ENCODE measurements at regions not wholly inside any gene's neighbourhood (a gene's known extent, or its start where the extent isn't known, plus 50 kb on each side); places are given as distances from the start of the nearest gene placed in this dataset.

GRCh38 chr2:78681386-78681785, 344.1 kb upstream of the REG3G start:
- H3K36me3 ChIP-seq (ENCODE audit: low read depth): no peaks in the 10 kb centered on the region
- H3K4me1 ChIP-seq (ENCODE audit: low read depth): no peaks in the 10 kb centered on the region
- intact Hi-C loops (cut with DNase I, micrococcal nuclease): no loop called here
- no peaks in the 10 kb centered on the region for H3K9me3 ChIP-seq
- DNase-seq (no peak), ATAC-seq (no peak)
- H3K4me3 ChIP-seq: no peak overlapping the region
- TF ChIP-seq CTCF (IDR thresholded peaks at IDR 0.05): no peak

GRCh38 chr2:78682781-78683180, 342.7 kb upstream of the REG3G start:
- Histone ChIP-seq H3K9me3 (no peaks in the 10 kb centered on the region), H3K4me3 (no peak overlapping the region), H3K4me1 (ENCODE audit: low read depth) (no peaks in the 10 kb centered on the region), H3K36me3 (ENCODE audit: low read depth) (no peaks in the 10 kb centered on the region)
- no peak for ATAC-seq
- no peak for TF ChIP-seq CTCF (IDR thresholded peaks at IDR 0.05)
- no peak for DNase-seq
- intact Hi-C loops (cut with DNase I, micrococcal nuclease): no loop called here

- Histone ChIP-seq H3K4me3 (no peak overlapping the region), H3K36me3 (ENCODE audit: low read depth) (no peaks in the 10 kb centered on the region), H3K4me1 (ENCODE audit: low read depth) (no peaks in the 10 kb centered on the region), H3K9me3 (no peaks in the 10 kb centered on the region)
- no peak for TF ChIP-seq CTCF (IDR thresholded peaks at IDR 0.05)
- no peak for DNase-seq
- intact Hi-C loops (cut with DNase I, micrococcal nuclease): no loop called here
- ATAC-seq: no peak
Measured at GRCh38 chr2:78686625-78687153, 338.8 kb upstream of the REG3G start.

GRCh38 chr2:78699696-78700095, 325.8 kb upstream of the REG3G start:
- Histone ChIP-seq H3K4me1 (ENCODE audit: low read depth) (no peaks in the 10 kb centered on the region), H3K9me3 (no peaks in the 10 kb centered on the region), H3K36me3 (ENCODE audit: low read depth) (no peaks in the 10 kb centered on the region), H3K4me3 (no peak overlapping the region)
- ATAC-seq (no peak), DNase-seq (no peak)
- intact Hi-C loops (cut with DNase I, micrococcal nuclease): no loop called here
- TF ChIP-seq CTCF (IDR thresholded peaks at IDR 0.05): no peak

- no peak for TF ChIP-seq CTCF (IDR thresholded peaks at IDR 0.05)
Measured at GRCh38 chr2:78701546-78701945, 324.0 kb upstream of the REG3G start.

GRCh38 chr2:78707776-78708386, 317.6 kb upstream of the REG3G start:
- no peak overlapping the region for H3K4me3 ChIP-seq
- ATAC-seq (no peak), DNase-seq (no peak)
- H3K9me3 ChIP-seq: no peaks in the 10 kb centered on the region
- no peaks in the 10 kb centered on the region for H3K4me1 ChIP-seq (ENCODE audit: low read depth)
- intact Hi-C loops (cut with DNase I, micrococcal nuclease): no loop called here
- TF ChIP-seq CTCF (IDR thresholded peaks at IDR 0.05): no peak
- no peaks in the 10 kb centered on the region for H3K36me3 ChIP-seq (ENCODE audit: low read depth)

More at GRCh38 chr2:78701546-78701945, 324.0 kb upstream of the REG3G start:
- H3K9me3 ChIP-seq: no peaks in the 10 kb centered on the region
- H3K4me3 ChIP-seq: no peak overlapping the region
- DNase-seq (no peak), ATAC-seq (no peak)
- intact Hi-C loops (cut with DNase I, micrococcal nuclease): no loop called here
- no peaks in the 10 kb centered on the region for H3K36me3 ChIP-seq (ENCODE audit: low read depth)
- H3K4me1 ChIP-seq (ENCODE audit: low read depth): no peaks in the 10 kb centered on the region
